ENCODE measurements at regions not wholly inside any gene's neighbourhood (a gene's known extent, or its start where the extent isn't known, plus 50 kb on each side); places are given as distances from the start of the nearest gene placed in this dataset.

DNA sequence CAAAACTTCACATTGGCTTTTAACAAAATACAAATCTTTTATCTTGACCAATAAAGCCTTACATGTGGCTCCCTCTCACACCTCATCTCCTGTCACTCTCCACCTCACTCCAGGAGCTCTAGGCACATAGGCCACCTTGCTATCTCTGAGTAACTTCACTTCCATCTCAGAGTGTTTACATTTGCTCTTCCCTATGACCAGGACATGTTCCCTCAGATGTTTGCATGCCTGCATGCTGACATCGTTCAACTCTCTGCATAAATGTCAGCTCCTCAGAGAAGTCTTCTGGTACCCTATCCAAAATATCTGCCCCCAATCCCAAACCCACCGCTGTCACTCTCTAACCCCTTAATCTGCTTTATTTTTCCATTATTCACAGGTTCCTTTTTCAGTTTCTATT, 110.9 kb downstream of the TOMM20 start:
- TF ChIP-seq POLR2A (IDR thresholded peaks at IDR 0.05), result no peak
- TF ChIP-seq, protein P1, sequence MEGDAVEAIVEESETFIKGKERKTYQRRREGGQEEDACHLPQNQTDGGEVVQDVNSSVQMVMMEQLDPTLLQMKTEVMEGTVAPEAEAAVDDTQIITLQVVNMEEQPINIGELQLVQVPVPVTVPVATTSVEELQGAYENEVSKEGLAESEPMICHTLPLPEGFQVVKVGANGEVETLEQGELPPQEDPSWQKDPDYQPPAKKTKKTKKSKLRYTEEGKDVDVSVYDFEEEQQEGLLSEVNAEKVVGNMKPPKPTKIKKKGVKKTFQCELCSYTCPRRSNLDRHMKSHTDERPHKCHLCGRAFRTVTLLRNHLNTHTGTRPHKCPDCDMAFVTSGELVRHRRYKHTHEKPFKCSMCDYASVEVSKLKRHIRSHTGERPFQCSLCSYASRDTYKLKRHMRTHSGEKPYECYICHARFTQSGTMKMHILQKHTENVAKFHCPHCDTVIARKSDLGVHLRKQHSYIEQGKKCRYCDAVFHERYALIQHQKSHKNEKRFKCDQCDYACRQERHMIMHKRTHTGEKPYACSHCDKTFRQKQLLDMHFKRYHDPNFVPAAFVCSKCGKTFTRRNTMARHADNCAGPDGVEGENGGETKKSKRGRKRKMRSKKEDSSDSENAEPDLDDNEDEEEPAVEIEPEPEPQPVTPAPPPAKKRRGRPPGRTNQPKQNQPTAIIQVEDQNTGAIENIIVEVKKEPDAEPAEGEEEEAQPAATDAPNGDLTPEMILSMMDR (IDR thresholded peaks at IDR 0.05), result no peak
